H1 (cell line): ENCODE measurements at regions not wholly inside any gene's neighbourhood (a gene's known extent, or its start where the extent isn't known, plus 50 kb on each side); places are given as distances from the start of the nearest gene placed in this dataset.

Experiments
- CTCF ChIA-PET: fragments of 300-600 bp; sonication (Branson Sonifier 250); formaldehyde crosslinking; loops from one replicate; lab custom pipeline; 2021; ENCODE audit not compliant: partially characterized antibody; lab: Charles Lee
- POLR2A ChIA-PET: fragments of 300-600 bp; sonication (Branson Sonifier 250); formaldehyde crosslinking; loops from one replicate; lab custom pipeline; 2021; ENCODE audit warnings: inconsistent platforms; ENCODE audit not compliant: partially characterized antibody; lab: Charles Lee
- DNase-seq, 2 experiments: peaks; one replicate each; pipeline versions ENCODE4 v3.0.0 to v3.0.0-alpha.2; 2010 to 2022; ENCODE audit warnings: low spot score in 2 of 2, low read depth in 1 of 2, mixed read lengths in 1 of 2
- FAIRE-seq: peaks from 2 replicates; lab custom pipeline; 2011; peaks lifted over from hg19 to GRCh38; lab: Jason Lieb, UNC
- H2AFZ ChIP-seq: 2 replicates; pipeline ENCODE4 v1.8.1; 2012; ENCODE audit warnings: low read length, inconsistent platforms
- H2AK5ac ChIP-seq: 2 replicates; pipeline ENCODE4 v1.6.1; 2013; ENCODE audit warnings: low read depth, low read length
- H2BK120ac ChIP-seq: replicated peaks from 2 replicates; pipeline ENCODE3; 2013; ENCODE audit warnings: low read depth, low read length, inconsistent platforms
- H2BK12ac ChIP-seq: 2 replicates; pipeline ENCODE4 v1.6.1; 2013; ENCODE audit warnings: low read depth, low read length
- H2BK15ac ChIP-seq: 2 replicates; pipeline ENCODE4 v1.6.1; 2013; ENCODE audit warnings: low read length
- H2BK20ac ChIP-seq: 2 replicates; pipeline ENCODE4 v1.6.1; 2013; ENCODE audit warnings: low read length
- H2BK5ac ChIP-seq: 2 replicates; pipeline ENCODE4 v1.6.1; 2013; ENCODE audit warnings: low read depth, low read length
- H3K14ac ChIP-seq: 2 replicates; pipeline ENCODE4 v1.6.1; 2013; ENCODE audit warnings: inconsistent platforms; ENCODE audit not compliant: insufficient read length
- H3K18ac ChIP-seq: 2 replicates; pipeline ENCODE4 v1.6.1; 2013; ENCODE audit warnings: low read length; ENCODE audit errors: extremely low read depth
- H3K23ac ChIP-seq: 2 replicates; pipeline ENCODE4 v1.6.1; 2013; ENCODE audit warnings: inconsistent platforms; ENCODE audit not compliant: insufficient read length
- H3K23me2 ChIP-seq: 2 replicates; pipeline ENCODE4 v1.6.1; 2013; ENCODE audit warnings: low read depth, low read length
- H3K27ac ChIP-seq: 2 replicates; pipeline ENCODE4 v1.6.1; 2011; ENCODE audit warnings: low read depth, low read length, inconsistent platforms
- H3K27me3 ChIP-seq, 4 experiments: replicated peaks in 1 of 4; 1 replicate in 1 of 4; 2 replicates in 3 of 4; pipeline versions ENCODE4 v1.6.1 to v1.8.1; 2011 to 2013; ENCODE audit warnings: low read length in 3 of 4, mild to moderate bottlenecking in 3 of 4, inconsistent platforms in 2 of 4, mixed read lengths in 2 of 4, moderate library complexity in 1 of 4; ENCODE audit not compliant: control insufficient read depth in 3 of 4, insufficient read depth in 3 of 4; ENCODE audit errors: extremely low read depth in 1 of 4
- H3K36me3 ChIP-seq, 4 experiments: 2 replicates each; pipeline versions ENCODE4 v1.6.1 to v1.8.1; 2011 to 2013; ENCODE audit warnings: mild to moderate bottlenecking in 4 of 4, low read length in 3 of 4, moderate library complexity in 2 of 4, control low read depth in 1 of 4, inconsistent platforms in 1 of 4; ENCODE audit not compliant: insufficient read depth in 4 of 4, control insufficient read depth in 2 of 4
- H3K4ac ChIP-seq: replicated peaks from 2 replicates; pipeline ENCODE3; 2013; ENCODE audit warnings: low read length, low read depth, mixed read lengths, inconsistent platforms; ENCODE audit not compliant: insufficient read length
- H3K4me1 ChIP-seq, 4 experiments: replicated peaks in 1 of 4; 1 replicate in 1 of 4; 2 replicates in 3 of 4; pipeline versions ENCODE4 v1.6.1 to v1.8.1; 2011 to 2013; ENCODE audit warnings: low read length in 3 of 4, inconsistent platforms in 2 of 4, mixed read lengths in 1 of 4; ENCODE audit not compliant: insufficient read depth in 4 of 4, control insufficient read depth in 3 of 4
- H3K4me2 ChIP-seq, 2 experiments: 2 replicates each; pipeline versions ENCODE4 v1.6.1 to v1.8.1; 2011 to 2013; ENCODE audit warnings: low read depth in 2 of 2, low read length in 2 of 2, control low read depth in 1 of 2, inconsistent platforms in 1 of 2, mild to moderate bottlenecking in 1 of 2; ENCODE audit not compliant: insufficient read depth in 1 of 2
- H3K4me3 ChIP-seq, 4 experiments: fragments of 200-600, 300-600 bp in 1 of 4; sonication (generic), shearing (Covaris generic), sonication (Bioruptor Twin) in 1 of 4; 2 replicates each; pipeline versions ENCODE4 v1.5.1 to v1.8.1; 2011 to 2016; ENCODE audit warnings: low read length in 4 of 4, low read depth in 3 of 4, control low read depth in 2 of 4, inconsistent platforms in 2 of 4, mild to moderate bottlenecking in 2 of 4, mixed read lengths in 1 of 4, moderate library complexity in 1 of 4; ENCODE audit not compliant: insufficient read depth in 2 of 4; ENCODE audit errors: extremely low read depth in 1 of 4
- H3K56ac ChIP-seq: replicated peaks from 2 replicates; pipeline ENCODE3; 2013; ENCODE audit warnings: low read depth, mild to moderate bottlenecking, mixed read lengths, low read length, inconsistent platforms; ENCODE audit not compliant: insufficient read length
- H3K79me1 ChIP-seq: 2 replicates; pipeline ENCODE4 v1.6.1; 2013; ENCODE audit warnings: low read depth, low read length, control low read depth
- H3K79me2 ChIP-seq, 2 experiments: 2 replicates each; pipeline versions ENCODE4 v1.6.1 to v1.8.1; 2012 to 2013; ENCODE audit warnings: low read length in 2 of 2, mild to moderate bottlenecking in 2 of 2, inconsistent platforms in 1 of 2; ENCODE audit not compliant: insufficient read depth in 2 of 2, control insufficient read depth in 1 of 2
- H3K9ac ChIP-seq, 4 experiments: replicated peaks in 1 of 4; 1 replicate in 1 of 4; 2 replicates in 3 of 4; pipeline versions ENCODE4 v1.6.1 to v1.8.1; 2011 to 2013; ENCODE audit warnings: low read depth in 3 of 4, low read length in 3 of 4, control low read depth in 2 of 4, mild to moderate bottlenecking in 2 of 4, moderate library complexity in 2 of 4, inconsistent platforms in 1 of 4; ENCODE audit errors: extremely low read depth in 1 of 4
- H3K9me3 ChIP-seq, 2 experiments: 2 replicates each; pipeline versions ENCODE4 v1.6.1 to v1.8.1; 2012 to 2013; ENCODE audit warnings: mild to moderate bottlenecking in 2 of 2, moderate library complexity in 2 of 2, control low read depth in 1 of 2, inconsistent platforms in 1 of 2, low read depth in 1 of 2, low read length in 1 of 2, mixed read lengths in 1 of 2; ENCODE audit not compliant: insufficient read depth in 2 of 2
- H4K20me1 ChIP-seq, 2 experiments: replicated peaks in 1 of 2; 2 replicates each; pipeline versions ENCODE3 to v1.8.1; 2011 to 2013; ENCODE audit warnings: inconsistent platforms in 2 of 2, low read length in 2 of 2, mild to moderate bottlenecking in 1 of 2; ENCODE audit not compliant: insufficient read depth in 2 of 2, control insufficient read depth in 1 of 2
- H4K5ac ChIP-seq: 2 replicates; pipeline ENCODE4 v1.6.1; 2013; ENCODE audit warnings: low read length, low read depth, mixed read lengths, inconsistent platforms; ENCODE audit not compliant: insufficient read length
- H4K8ac ChIP-seq: 2 replicates; pipeline ENCODE4 v1.8.0; 2013; ENCODE audit warnings: mild to moderate bottlenecking, moderate library complexity, low read length, inconsistent platforms; ENCODE audit not compliant: insufficient read depth; ENCODE audit errors: extremely low read depth
- H4K91ac ChIP-seq: replicated peaks from 2 replicates; pipeline ENCODE3; 2013; ENCODE audit warnings: low read length, mixed read lengths, inconsistent platforms; ENCODE audit not compliant: insufficient read length
- CREB1 ChIP-seq: IDR thresholded peaks from 2 replicates; pipeline ENCODE4 v1.6.1; 2012; ENCODE audit warnings: inconsistent platforms
- WGBS, 2 experiments: shearing (Covaris generic) in 1 of 2; methylation state at CpG; one replicate each; pipeline versions ENCODE4 v1.1.6 to v1.1.7; 2013 to 2015; ENCODE audit warnings: low lambda C conversion rate in 2 of 2, mixed read lengths in 2 of 2, inconsistent platforms in 1 of 2, low coverage in 1 of 2, missing lambda C conversion rate in 1 of 2; ENCODE audit not compliant: insufficient replicate concordance in 2 of 2, insufficient coverage in 1 of 2, insufficient read length in 1 of 2; ENCODE audit errors: extremely low coverage in 1 of 2, missing lambda C conversion rate in 1 of 2; 5-methylcytosine and 5-hydroxymethylcytosine counted together

GRCh38 chr1:194903524-194903923, 1704.7 kb downstream of the KCNT2 start:
- ChIA-PET POLR2A (no interaction called here), CTCF (no interaction called here)
- Histone ChIP-seq H3K4me2 (no peak overlapping the region), H4K8ac (no peak overlapping the region), H3K23me2 (no peaks in the 10 kb centered on the region), H4K5ac (no peak overlapping the region), H3K23ac (no peak overlapping the region), H2BK5ac (no peak overlapping the region), H3K27ac (no peak overlapping the region), H3K27me3 (no peaks in the 10 kb centered on the region), H3K79me2 (no peaks in the 10 kb centered on the region), H3K18ac (no peak overlapping the region), H3K9ac (no peak overlapping the region), H3K14ac (no peak overlapping the region), H3K79me1 (no peaks in the 10 kb centered on the region), H4K91ac (no peak overlapping the region), H4K20me1 (no peaks in the 10 kb centered on the region), H2AFZ (no peak overlapping the region), H2BK20ac (no peak overlapping the region), H3K56ac (no peak overlapping the region), H2BK12ac (no peak overlapping the region), H2BK120ac (no peak overlapping the region), H2BK15ac (no peak overlapping the region), H2AK5ac (no peak overlapping the region), H3K4me1 (no peaks in the 10 kb centered on the region), H3K4ac (no peak overlapping the region), H3K9me3 (no peaks in the 10 kb centered on the region), H3K4me3 (no peak overlapping the region), H3K36me3 (no peaks in the 10 kb centered on the region)
- 98% methylated on average over 4 of the region's 4 CpGs; no CpG with 5 or more reads in 1 of the 2 experiments for WGBS, 2 experiments
- DNase-seq: no peak
- no peak for FAIRE-seq
- TF ChIP-seq CREB1: no peak
